K562 (cell line): ENCODE measurements at regions not wholly inside any gene's neighbourhood (a gene's known extent, or its start where the extent isn't known, plus 50 kb on each side); places are given as distances from the start of the nearest gene placed in this dataset.

ENCODE experiments used
- C11orf30 ChIP-seq: fragments of 450-650 bp; IDR thresholded peaks from 2 replicates; pipeline ENCODE4 v1.6.1; 2016; ENCODE audit warnings: low read depth, mild to moderate bottlenecking
- LARP7 ChIP-seq: fragments of 450-650 bp; IDR thresholded peaks from 2 replicates; pipeline ENCODE4 v1.6.1; 2016
- SIN3A ChIP-seq, 2 experiments: fragments of 150-350 bp in 1 of 2; IDR thresholded peaks; 2 replicates each; pipeline ENCODE4 v1.6.1; 2011 to 2016; ENCODE audit warnings: borderline replicate concordance in 2 of 2, low read depth in 2 of 2, low read length in 2 of 2, mild to moderate bottlenecking in 2 of 2, moderate library complexity in 2 of 2; ENCODE audit not compliant: control insufficient read depth in 1 of 2
- SRSF1 ChIP-seq: fragments of 200-400 bp; formaldehyde crosslinking; IDR thresholded peaks from 2 replicates; pipeline ENCODE4 v1.6.1; 2017; ENCODE audit warnings: mild to moderate bottlenecking, low read depth, low read length, moderate library complexity
- XRCC4 ChIP-seq: IDR thresholded peaks from one replicate; pipeline ENCODE4 v1.6.1; 2011; ENCODE audit not compliant: insufficient read depth, insufficient read length; ENCODE audit errors: extremely low read depth
- TF ChIP-seq, protein P1 (sequence below): fragments of 450-650 bp; IDR thresholded peaks from 2 replicates; pipeline ENCODE4 v1.6.1; 2016; ENCODE audit warnings: antibody characterized with exemption
- TF ChIP-seq, protein P2 (sequence below): fragments of 250-450 bp; sonication (Bioruptor Pico); IDR thresholded peaks from 2 replicates; pipeline ENCODE4 v1.5.1; 2021; ENCODE audit warnings: mild to moderate bottlenecking
- TF ChIP-seq, protein P3 (sequence below), 2 experiments: fragments of 450-650 bp; IDR thresholded peaks; 2 replicates each; pipeline ENCODE4 v1.6.1; 2016; ENCODE audit warnings: mild to moderate bottlenecking in 2 of 2, borderline replicate concordance in 1 of 2, low read depth in 1 of 2, moderate library complexity in 1 of 2
- TF ChIP-seq, protein P4 (sequence below): fragments of 450-650 bp; IDR thresholded peaks from 2 replicates; pipeline ENCODE4 v1.6.1; 2018; ENCODE audit not compliant: partially characterized antibody

DNA sequence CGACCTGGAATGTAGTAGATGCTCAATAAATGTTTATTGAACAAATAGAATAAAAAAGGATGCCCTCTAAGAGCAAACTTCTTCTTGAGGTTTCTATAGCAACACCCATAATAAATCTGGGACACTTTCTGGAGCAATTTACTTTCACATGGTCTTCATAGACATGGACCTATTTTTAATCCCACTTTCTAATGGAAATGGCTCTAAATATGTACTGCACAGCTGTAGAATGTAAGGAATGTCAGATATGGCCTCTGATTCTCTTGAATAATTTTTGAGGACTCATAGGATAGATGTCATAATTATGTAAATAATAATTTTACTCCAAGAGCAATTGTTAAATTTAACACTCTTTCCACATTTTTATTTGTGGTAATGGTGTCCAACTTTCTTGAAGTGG, 133.5 kb upstream of the DAAM1 start (continued):
- TF ChIP-seq, protein P1, sequence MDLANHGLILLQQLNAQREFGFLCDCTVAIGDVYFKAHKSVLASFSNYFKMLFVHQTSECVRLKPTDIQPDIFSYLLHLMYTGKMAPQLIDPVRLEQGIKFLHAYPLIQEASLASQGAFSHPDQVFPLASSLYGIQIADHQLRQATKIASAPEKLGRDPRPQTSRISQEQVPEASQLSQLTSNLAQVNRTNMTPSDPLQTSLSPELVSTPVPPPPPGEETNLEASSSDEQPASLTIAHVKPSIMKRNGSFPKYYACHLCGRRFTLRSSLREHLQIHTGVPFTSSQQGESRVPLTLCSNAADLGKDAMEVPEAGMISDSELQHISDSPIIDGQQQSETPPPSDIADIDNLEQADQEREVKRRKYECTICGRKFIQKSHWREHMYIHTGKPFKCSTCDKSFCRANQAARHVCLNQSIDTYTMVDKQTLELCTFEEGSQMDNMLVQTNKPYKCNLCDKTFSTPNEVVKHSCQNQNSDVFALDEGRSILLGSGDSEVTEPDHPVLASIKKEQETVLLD: no peak
- TF ChIP-seq, protein P2, sequence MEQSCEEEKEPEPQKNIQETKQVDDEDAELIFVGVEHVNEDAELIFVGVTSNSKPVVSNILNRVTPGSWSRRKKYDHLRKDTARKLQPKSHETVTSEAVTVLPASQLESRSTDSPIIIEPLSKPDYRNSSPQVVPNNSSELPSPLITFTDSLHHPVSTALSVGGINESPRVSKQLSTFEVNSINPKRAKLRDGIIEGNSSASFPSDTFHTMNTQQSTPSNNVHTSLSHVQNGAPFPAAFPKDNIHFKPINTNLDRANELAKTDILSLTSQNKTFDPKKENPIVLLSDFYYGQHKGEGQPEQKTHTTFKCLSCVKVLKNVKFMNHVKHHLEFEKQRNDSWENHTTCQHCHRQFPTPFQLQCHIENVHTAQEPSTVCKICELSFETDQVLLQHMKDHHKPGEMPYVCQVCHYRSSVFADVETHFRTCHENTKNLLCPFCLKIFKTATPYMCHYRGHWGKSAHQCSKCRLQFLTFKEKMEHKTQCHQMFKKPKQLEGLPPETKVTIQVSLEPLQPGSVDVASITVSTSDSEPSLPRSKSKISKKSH (CRISPR knock-in tag): no peak
- TF ChIP-seq SIN3A (IDR thresholded peaks at IDR 0.05; ENCODE audit: borderline replicate concordance in 2 of 2, control insufficient read depth in 1 of 2, low read depth in 2 of 2, low read length in 2 of 2) (no peak), LARP7 (no peak), C11orf30 (no peak), XRCC4 (no peak), SRSF1 (no peak)
- TF ChIP-seq, protein P3, sequence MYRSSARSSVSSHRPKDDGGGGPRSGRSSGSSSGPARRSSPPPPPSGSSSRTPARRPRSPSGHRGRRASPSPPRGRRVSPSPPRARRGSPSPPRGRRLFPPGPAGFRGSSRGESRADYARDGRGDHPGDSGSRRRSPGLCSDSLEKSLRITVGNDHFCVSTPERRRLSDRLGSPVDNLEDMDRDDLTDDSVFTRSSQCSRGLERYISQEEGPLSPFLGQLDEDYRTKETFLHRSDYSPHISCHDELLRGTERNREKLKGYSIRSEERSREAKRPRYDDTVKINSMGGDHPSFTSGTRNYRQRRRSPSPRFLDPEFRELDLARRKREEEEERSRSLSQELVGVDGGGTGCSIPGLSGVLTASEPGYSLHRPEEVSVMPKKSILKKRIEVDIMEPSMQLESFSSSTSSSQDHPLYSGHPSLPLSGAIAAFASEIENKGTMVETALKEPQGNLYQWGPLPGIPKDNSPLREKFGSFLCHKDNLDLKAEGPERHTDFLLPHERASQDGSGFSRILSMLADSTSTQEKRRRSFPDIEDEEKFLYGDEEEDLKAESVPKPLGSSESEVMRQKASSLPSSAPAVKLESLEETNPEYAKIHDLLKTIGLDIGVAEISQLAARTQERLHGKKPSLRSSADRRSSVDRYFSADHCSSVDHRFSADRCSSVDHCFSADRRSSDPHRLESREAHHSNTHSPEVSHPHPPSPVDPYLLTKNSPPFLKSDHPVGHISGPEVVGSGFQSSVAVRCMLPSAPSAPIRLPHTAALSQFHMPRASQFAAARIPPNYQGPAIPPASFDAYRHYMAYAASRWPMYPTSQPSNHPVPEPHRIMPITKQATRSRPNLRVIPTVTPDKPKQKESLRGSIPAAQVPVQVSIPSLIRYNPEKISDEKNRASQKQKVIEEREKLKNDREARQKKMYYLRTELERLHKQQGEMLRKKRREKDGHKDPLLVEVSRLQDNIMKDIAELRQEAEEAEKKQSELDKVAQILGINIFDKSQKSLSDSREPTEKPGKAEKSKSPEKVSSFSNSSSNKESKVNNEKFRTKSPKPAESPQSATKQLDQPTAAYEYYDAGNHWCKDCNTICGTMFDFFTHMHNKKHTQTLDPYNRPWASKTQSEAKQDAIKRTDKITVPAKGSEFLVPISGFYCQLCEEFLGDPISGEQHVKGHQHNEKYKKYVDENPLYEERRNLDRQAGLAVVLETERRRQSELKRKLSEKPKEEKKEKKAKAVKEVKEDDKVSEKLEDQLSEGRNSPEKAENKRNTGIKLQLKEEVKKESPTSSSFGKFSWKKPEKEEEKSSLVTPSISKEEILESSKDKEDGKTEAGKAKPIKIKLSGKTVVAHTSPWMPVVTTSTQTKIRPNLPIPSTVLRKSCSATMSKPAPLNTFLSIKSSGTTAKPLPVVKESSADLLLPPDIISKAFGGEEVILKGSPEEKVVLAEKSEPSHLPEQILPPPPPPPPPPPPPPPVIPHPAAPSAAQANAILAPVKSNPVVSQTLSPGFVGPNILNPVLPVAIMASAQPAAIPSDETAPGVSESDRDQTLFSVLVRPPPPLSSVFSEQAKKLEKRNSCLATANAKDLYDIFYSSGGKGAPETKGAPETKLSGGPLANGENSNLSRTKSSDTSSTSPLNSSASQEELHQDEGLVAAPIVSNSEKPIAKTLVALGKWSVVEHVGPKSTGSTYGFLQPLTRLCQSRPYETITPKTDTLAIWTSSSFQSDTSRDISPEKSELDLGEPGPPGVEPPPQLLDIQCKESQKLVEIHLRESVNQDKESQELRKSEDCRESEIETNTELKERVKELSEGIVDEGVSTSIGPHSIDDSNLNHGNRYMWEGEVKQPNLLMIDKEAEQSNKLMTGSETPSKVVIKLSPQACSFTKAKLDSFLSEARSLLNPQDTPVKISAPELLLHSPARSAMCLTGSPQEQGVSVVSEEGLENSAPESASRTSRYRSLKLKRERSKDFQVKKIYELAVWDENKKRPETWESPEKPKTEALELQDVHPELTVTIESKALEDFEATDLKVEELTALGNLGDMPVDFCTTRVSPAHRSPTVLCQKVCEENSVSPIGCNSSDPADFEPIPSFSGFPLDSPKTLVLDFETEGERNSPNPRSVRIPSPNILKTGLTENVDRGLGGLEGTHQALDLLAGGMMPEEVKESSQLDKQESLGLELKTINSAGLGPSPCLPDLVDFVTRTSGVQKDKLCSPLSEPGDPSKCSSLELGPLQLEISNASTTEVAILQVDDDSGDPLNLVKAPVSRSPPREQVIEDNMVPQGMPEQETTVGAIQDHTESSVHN (IDR thresholded peaks at IDR 0.05; ENCODE audit: borderline replicate concordance in 1 of 2, low read depth in 1 of 2): no peak
- TF ChIP-seq, protein P4, sequence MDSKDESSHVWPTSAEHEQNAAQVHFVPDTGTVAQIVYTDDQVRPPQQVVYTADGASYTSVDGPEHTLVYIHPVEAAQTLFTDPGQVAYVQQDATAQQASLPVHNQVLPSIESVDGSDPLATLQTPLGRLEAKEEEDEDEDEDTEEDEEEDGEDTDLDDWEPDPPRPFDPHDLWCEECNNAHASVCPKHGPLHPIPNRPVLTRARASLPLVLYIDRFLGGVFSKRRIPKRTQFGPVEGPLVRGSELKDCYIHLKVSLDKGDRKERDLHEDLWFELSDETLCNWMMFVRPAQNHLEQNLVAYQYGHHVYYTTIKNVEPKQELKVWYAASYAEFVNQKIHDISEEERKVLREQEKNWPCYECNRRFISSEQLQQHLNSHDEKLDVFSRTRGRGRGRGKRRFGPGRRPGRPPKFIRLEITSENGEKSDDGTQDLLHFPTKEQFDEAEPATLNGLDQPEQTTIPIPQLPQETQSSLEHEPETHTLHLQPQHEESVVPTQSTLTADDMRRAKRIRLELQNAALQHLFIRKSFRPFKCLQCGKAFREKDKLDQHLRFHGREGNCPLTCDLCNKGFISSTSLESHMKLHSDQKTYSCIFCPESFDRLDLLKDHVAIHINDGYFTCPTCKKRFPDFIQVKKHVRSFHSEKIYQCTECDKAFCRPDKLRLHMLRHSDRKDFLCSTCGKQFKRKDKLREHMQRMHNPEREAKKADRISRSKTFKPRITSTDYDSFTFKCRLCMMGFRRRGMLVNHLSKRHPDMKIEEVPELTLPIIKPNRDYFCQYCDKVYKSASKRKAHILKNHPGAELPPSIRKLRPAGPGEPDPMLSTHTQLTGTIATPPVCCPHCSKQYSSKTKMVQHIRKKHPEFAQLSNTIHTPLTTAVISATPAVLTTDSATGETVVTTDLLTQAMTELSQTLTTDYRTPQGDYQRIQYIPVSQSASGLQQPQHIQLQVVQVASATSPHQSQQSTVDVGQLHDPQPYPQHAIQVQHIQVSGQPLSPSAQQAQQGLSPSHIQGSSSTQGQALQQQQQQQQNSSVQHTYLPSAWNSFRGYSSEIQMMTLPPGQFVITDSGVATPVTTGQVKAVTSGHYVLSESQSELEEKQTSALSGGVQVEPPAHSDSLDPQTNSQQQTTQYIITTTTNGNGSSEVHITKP: no peak
- TF ChIP-seq, all 486 proteins: peak for 0
